Stimulated activated CD8-positive, alpha-beta memory T cell treated with anti-CD3 and anti-CD28 coated beads, Interleukin-2, amount 100 ng/mL, for 1 hour (primary cell): ENCODE measurements at regions not wholly inside any gene's neighbourhood (a gene's known extent, or its start where the extent isn't known, plus 50 kb on each side); places are given as distances from the start of the nearest gene placed in this dataset.

Experiments used
- DNase-seq, 2 donors: peaks; one replicate each; pipeline ENCODE4 v3.0.0-alpha.2; 2020; ENCODE audit warnings: low read depth in 2 of 2

- DNase-seq = no peak
Measured at GRCh38 chr14:22338917-22339715, 249.9 kb downstream of the DAD1 start.

GRCh38 chr14:22338381-22338780, 250.6 kb downstream of the DAD1 start:
- no peak for DNase-seq

GRCh38 chr14:22337938-22338337, 251.1 kb downstream of the DAD1 start:
- no peak for DNase-seq

DNA sequence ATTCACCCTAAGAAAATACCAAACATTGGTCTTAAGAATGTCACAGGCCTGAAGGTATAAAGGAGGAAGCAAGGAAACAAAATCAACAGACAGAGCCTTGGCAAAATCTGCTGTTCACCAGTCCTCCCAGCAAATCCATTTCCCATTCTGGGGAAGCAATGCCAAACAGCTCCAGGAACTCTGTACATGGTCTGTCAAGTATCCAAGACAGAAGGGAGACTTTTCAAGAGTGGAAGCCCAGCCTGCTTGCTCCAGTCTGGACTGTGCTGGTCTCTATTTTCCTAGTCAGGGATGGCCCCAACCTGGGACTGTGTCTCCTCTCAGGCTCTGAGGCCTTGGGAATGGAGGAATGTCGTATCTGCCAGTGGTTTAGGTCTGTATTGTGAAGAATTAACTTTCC, 251.5 kb downstream of the DAD1 start:
- DNase-seq = no peak

- DNase-seq = no peak
Measured at GRCh38 chr14:22336031-22336430, 253.0 kb downstream of the DAD1 start.

DNA sequence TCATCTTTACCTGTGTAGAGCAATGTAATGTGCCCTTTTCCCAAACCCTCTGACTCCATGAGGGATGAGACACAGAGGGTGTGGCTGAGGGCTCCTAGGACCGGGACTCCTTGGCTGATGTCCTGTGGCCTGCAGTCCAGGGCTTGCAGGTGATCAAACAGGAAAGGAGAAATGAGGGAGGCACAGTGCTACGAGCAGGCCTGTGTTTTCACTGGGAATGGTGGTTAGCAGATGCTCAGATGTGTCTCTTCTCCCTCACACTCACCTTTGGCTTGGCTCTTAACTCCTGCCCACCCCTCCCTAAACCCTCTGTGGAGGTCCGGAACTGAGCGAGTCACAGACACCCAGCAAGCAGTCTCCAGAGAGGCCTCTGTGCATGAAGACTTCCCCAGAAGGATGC, 254.4 kb downstream of the DAD1 start:
- no peak for DNase-seq

DNA sequence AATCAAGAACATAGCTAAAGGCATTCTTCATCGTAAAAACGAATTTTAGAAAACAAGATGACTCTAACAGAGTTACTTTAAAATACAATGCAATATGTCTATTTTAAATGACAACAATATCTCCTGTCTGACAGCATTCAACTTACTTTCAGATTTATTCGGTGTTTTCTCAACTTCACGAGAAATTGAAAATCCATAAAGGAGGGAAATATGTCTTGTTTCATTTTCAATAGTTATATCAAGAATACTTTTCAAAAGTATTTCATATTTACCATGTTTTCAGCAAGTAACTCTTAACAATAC, 254.8 kb downstream of the DAD1 start:
- DNase-seq = no peak

- DNase-seq = no peak
Measured at GRCh38 chr14:22333422-22334274, 255.4 kb downstream of the DAD1 start.

DNA sequence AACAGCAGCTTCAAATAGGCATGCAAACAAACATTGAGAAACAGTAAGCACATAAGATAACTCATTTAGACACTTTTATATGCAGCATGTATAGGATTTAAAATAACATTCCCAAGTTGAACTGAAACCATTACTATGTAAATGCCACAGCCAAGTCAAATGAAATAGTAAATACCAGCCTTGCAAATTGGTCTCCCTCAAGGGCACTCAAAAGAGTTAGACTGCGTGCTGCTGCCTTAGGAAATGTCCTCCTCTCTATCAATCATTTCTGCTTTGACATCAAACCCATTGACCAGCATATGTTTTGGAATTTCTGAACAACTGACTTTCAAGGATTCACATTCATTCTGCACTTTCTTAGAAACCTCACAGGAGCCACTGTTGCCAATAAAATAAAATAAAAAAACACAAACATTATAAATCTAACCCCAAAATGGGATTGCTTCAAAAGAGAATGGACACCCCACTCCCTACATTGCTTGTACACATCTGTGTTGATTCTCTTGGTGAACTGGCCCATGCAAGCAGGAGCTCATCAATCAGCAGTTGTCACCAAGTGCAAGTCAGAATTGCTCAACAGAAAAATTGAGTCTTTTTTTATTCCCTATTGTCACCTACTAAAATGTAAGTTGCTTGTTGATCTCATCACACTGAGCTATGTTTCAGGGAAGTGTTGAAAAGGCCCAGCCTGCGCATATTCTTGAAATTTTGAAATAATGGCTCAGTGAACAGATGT, 256.2 kb downstream of the DAD1 start:
- DNase-seq = no peak

DNA sequence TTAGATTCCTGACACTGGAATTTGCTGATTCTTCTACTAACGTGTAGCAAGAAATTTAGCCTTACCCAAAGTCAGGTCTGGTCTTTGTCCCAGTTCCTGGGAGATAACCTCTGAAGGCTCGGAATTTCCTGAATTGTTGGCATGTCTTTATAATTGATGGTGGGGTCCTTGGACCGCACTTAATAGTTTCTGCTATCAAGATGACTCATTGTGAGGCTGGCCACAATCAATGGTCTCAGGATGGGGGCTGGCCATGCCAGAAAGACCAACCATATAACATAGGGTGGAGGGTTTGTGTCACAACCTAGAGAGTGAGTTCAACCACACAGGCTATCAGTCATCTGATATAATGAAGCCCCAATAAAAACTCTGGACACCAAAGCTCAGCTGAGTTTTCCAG, 259.7 kb downstream of the DAD1 start:
- DNase-seq = no peak

GRCh38 chr14:22325676-22326400, 263.2 kb downstream of the DAD1 start:
- no peak for DNase-seq

- DNase-seq = no peak
Measured at GRCh38 chr14:22320362-22320750, 268.7 kb downstream of the DAD1 start.

GRCh38 chr14:22319526-22320361, 269.3 kb downstream of the DAD1 start:
- no peak for DNase-seq

DNA sequence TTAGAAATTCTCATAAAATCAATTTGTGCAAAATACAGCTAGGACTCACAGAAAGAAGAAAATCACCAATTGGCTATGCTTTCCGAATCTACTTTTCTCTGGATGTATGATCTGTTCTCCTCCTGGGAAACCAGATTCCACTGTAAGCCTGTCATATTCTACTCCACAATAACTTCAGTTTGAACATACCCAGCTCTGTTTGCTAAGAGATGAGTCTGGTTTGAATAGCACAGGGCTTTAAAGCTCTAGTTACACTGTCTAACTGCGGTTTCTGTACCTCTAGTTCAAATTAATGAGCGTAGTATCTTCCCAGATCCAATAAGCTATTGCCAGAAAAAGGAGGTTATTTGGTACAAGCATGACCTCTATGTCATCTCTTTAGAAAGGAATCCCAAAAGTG, 270.1 kb downstream of the DAD1 start:
- DNase-seq = no peak

DNA sequence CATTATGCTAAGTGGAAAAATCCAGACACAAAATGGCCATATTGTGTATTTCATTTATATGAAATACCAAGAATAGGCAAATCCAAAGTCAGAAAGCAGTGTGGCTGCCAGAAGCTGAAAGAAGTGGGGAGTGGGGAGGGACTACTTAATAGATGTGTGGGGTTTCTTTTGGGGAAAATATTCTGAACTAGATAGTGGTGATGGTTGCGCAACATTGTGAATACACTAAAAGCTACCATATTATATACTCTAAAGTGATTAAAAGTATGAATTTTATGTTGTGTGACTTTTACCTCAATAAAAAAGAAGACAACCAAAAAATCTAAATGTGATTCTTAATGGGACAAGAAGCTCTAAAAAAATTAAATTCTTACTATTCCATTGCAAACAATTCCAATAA, 272.6 kb downstream of the DAD1 start:
- DNase-seq = no peak

GRCh38 chr14:22315336-22315735, 273.7 kb downstream of the DAD1 start:
- DNase-seq = no peak

DNA sequence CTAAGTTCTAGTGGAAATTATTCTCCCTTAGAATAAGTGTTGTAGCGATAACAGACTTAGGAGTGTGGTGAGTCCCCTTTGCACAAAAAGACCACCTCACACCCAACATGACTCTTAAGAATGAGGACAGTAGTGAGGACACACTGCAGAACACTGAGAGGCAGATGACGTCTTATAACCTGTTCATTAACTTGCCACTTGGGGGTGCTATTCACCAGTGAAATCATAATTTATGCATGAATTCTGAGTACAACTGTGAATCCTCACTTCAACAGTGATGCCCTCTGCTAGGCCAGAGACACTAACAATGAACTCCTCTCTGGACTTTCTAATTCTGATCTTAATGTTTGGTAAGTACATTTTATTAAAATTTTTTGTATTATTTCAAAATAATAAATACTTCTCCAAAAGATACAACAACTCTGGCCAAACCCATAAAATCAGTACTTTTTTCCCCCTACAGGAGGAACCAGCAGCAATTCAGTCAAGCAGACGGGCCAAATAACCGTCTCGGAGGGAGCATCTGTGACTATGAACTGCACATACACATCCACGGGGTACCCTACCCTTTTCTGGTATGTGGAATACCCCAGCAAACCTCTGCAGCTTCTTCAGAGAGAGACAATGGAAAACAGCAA, 274.7 kb downstream of the DAD1 start:
- no peak for DNase-seq

- no peak for DNase-seq
Measured at GRCh38 chr14:22313172-22313801, 275.7 kb downstream of the DAD1 start.

- DNase-seq = no peak
Measured at GRCh38 chr14:22311636-22312035, 277.4 kb downstream of the DAD1 start.

DNA sequence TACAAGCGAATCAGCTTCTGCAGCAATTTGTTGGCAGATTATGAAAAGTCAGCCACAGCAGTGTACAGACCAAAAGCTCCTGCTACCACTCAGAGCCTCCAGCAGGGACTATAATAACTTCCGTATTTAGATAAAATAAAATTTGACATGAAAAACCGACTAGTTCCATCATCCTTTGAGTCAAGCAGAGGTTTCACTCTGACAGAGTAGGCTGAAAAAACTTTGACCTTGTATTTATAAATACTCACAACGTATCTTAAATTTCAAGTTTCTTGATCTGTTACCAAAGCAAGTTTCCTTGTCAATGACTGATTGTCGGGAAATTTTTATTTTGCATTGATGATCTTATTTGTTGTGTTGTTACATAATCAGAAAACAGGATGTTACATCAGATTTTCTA, 283.4 kb downstream of the DAD1 start:
- DNase-seq = no peak
